IPS-NIHi11 (cell line): ENCODE measurements at regions not wholly inside any gene's neighbourhood (a gene's known extent, or its start where the extent isn't known, plus 50 kb on each side); places are given as distances from the start of the nearest gene placed in this dataset.

Source experiments
- DNase-seq: peaks from one replicate; pipeline ENCODE4 v3.0.0; 2012; ENCODE audit warnings: mixed read lengths, low spot score

DNA sequence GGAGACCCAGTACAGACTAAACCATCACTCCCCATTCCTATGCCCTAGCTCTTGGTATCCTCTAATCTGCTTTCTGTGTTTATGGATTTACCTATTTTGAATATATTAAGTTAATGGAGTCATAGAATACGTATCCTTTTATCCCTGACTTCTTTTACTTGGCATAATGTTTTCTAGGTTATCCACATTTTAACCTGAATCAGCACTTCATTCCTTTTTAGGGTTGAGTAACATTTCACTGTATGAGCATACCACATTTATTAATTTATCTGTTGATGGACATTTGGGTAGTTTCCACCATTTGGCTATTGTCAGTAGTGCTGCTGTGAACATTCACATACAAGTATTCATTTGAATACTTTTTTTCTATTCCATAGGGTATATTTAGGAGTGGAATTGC, 157.3 kb upstream of the CTNNA2 start:
- no peak for DNase-seq

- DNase-seq: no peak
These were observed 167.9 kb upstream of the REG3A start for GRCh38 chr2:79327460-79327859.

DNA sequence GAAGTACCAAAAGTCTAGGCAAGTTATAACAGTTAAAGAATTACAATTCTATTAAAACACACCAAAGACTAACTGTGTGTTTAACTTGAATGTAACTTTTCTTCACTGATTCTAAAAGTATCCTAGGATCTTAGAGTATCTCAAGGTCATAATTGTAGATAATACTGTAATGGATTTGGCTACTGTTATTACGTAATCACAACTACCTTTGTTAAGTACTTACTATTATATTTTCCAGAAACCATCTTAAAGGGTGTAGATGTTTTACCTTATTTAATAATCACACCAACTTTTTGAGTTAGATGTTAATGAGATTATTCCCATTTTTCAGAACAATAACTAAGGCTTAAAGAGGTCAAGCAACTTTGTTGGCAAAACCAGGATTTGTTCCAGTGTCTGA, 161.3 kb upstream of the REG3A start:
- DNase-seq: no peak

DNA sequence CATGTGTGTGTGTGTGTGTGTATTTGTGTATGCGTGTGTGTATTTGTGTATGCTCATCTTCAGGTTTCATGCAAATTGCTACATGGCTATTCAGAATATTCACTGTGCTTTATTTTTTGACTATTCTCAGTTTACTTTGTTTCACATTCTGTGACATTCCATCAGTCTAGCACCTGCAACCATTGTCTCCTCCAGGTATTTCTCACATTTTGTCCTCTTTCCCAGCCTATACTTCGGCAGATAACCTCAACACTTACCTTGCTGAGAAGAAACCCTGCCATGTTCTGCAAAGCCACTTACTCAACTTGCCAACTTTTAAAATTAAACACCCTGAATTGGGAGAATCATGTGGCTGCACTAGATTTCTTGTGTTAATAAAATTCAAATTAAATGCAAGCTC, 135.4 kb upstream of the REG3A start:
- no peak for DNase-seq

GRCh38 chr2:79292958-79293315, 133.4 kb upstream of the REG3A start:
- no peak for DNase-seq

- no peak for DNase-seq
These were observed 132.8 kb upstream of the REG3A start for GRCh38 chr2:79292239-79292957.

DNA sequence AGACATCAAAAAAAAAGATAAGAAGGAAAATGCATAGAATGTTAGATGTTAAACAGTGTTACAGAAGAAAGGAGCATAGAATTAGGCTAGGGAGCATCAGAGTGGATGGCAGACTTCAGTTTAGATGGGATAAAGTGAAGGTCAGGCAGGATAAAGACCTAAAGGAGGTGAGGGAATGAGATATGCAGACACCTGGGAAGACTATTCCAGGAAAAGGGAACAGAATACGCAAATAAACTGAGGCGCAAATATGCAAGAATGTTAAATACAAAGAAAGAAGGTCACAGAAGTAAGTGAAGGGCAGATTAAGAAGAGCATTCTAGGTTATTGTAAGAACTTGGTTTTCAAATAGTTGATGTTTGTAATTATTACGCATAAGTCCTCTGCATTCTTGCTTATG, 116.3 kb upstream of the REG3A start:
- no peak for DNase-seq

DNA sequence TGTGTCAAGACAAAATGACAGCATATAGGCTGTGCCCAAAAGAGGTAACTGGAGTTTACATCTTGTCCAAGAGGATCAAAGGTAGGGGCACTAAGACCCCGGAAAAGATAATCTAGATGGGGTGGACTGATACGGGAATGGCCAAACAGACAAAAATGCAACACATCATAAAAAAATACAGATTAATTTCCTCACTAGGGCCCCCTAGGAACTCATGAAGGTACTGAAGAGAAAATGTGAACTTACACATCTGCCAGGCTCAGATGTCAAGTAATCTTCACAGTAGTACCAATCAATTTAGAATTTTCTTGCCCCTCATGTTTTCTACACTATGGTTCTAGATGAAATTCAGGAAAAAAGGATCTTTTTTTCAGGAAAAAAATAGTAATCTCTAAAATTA, 115.6 kb upstream of the REG3A start:
- no peak for DNase-seq

DNA sequence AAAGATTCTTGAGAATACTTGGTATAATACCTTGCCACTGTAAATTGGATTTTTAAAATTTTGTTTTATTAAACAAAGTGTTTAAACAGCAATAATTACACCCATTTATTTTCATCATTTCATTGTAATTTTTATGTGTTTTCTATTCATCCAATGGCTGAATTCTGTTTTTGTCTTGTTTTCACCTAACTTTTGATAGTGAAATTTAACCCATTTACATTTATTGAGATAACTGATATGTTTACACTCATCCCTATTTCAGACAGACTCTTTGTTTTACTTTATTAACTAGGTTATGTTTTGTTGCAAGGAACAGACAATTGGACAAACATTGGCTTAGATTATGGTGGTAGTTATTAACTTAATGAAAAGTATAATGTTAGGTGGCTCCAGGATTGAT, 113.1 kb upstream of the REG3A start:
- DNase-seq: no peak

GRCh38 chr2:79271456-79271855, 111.9 kb upstream of the REG3A start:
- DNase-seq: no peak

- no peak for DNase-seq
These were observed 101.3 kb upstream of the REG3A start for GRCh38 chr2:79260848-79261247.

GRCh38 chr2:79259959-79260358, 100.4 kb upstream of the REG3A start:
- no peak for DNase-seq

DNA sequence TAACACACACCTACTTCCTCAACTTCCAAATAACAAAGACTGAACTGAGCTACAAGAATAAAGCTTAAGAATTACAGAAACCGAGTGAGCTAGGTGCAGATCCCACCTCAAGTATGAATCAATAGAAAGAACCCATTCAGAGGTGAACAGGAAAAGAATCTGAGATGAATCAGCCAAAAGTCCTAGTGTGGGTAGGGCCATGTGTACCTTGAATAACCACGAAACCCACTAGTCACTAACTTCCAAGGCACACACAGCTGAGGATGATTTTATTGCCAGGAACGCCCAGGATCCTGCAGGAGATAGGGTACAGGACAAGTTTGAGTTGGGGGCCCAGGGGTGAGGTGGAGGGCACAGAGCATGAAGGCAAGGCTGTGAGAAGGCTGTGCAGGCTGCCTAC, 99.7 kb upstream of the REG3A start:
- no peak for DNase-seq

DNA sequence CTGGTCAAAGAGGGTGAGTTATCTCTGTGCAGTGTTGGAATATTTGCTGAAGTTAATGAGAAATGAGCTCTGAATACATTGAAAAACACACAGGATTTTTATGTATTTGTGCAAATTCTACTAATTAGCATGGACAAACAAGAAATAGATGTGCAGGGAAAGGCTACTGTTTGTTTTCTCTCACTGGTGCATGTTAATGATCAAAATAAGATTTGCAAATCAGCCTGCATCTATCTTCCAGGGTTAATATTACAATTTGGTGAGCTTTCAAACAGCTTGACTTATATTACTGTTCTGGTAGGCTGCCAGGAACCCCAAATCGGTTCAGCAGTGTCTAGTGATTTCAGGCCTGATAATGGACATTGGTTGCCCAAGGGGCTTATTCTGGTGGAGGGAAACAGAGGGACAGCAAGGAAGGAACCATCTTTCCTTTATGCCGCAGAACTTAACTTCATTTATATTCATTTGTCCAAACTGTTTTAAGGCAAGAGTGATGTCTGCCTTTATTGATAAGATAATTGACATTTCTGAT, 93.8 kb upstream of the REG3A start:
- DNase-seq: no peak

- DNase-seq: no peak
These were observed 91.1 kb upstream of the REG3A start for GRCh38 chr2:79250656-79251055.

DNA sequence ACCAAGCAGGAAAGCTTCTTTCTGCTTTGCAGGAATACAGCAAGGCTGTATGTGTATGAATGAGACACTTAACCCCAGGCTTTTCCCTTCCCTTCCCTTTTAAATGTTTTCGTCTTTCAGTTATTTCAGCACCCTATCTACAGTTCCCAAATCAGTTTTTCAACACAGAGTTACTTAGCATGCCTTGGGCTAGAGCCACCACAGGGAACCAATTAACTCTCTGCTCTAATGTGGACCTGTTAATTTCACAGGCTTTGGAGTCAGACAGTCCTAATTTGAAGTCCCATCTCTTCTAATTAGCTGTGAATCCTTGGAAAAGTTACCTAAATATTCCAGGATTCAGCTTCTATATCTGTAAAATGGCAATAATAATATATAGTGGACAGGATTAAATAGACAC, 89.2 kb upstream of the REG3A start:
- no peak for DNase-seq

DNA sequence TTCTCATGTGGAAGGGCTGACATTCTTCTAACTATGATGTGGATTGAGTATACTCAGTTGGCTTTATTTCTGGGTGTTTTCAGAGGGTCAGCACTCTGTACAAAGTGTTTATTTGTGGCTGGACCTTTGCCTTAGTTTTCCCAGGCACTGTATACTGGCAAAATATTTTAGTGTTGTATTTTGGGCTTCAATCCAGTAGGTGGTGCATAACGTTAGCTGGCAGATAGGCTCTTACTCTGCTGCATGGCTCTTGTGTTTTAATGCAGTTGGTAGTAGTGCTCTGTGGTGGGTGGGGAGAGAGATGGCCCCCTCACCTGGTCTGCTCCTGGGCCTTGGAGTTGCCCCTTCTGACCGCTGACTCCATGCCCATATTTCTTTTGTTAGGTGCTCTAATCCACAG, 75.6 kb upstream of the REG3A start:
- DNase-seq: peak; percentile 29

- DNase-seq: no peak
These were observed 64.0 kb upstream of the REG3A start for GRCh38 chr2:79223539-79223938.

- peak; percentile 69 for DNase-seq
These were observed 59.9 kb upstream of the REG3A start for GRCh38 chr2:79219383-79219988.

DNA sequence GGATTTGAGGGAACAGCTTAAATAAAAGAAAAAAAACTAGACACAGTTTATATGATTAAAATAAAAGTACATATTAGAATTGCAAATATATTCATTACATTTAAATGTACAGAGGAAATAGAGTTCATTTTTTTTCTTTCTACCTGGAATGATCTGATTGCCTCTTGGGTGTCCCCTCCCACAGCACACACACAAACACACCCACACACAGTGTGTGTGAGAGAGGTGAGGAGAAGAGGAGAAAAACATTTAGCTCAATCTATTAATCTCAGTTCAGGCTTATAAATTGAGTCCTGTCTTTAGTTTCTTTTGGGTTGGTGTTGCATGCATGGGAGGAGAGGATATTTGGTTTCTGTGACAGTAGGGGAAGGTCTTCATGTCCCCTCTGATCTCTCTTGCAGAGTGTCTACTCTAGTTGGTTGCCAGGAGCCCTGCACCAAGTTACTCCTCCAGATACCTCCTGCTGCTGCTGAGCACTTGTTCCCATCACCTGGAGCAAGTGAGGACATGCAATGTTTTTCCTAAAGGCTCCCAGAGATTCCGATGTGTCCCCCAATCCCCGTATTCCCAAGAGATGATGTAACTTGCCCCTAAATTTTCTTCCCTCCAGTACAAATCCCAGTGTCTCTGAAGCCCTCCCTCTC, 50.8 kb upstream of the REG3A start:
- no peak for DNase-seq
